Mucosa of rectum (tissue), 2 donors: ENCODE measurements at regions not wholly inside any gene's neighbourhood (a gene's known extent, or its start where the extent isn't known, plus 50 kb on each side); places are given as distances from the start of the nearest gene placed in this dataset.
"Not testable (repeated sequence)": the region's sequence is repeated elsewhere in the genome, so short reads cannot be mapped to it uniquely, and the experiment has no call there.

ENCODE experiments used
- H3K27ac ChIP-seq, 2 donors: one replicate each; pipeline ENCODE4 v1.7.0; 2013; ENCODE audit warnings: inconsistent platforms in 2 of 2, low read depth in 2 of 2, low read length in 2 of 2
- H3K27me3 ChIP-seq, 2 donors: one replicate each; pipeline ENCODE4 v1.7.0; 2013; ENCODE audit warnings: low read length in 2 of 2; ENCODE audit not compliant: control insufficient read depth in 2 of 2, insufficient read depth in 2 of 2
- H3K36me3 ChIP-seq, 2 donors: one replicate each; pipeline ENCODE4 v1.7.0; 2013; ENCODE audit warnings: low read length in 2 of 2; ENCODE audit not compliant: control insufficient read depth in 2 of 2, insufficient read depth in 2 of 2
- H3K4me1 ChIP-seq, 2 donors: one replicate each; pipeline ENCODE4 v1.7.0; 2013; ENCODE audit warnings: low read length in 2 of 2, mild to moderate bottlenecking in 1 of 2; ENCODE audit not compliant: control insufficient read depth in 2 of 2, insufficient read depth in 2 of 2
- H3K4me3 ChIP-seq, 2 donors: one replicate each; pipeline ENCODE4 v1.7.0; 2013; ENCODE audit warnings: low read length in 2 of 2
- H3K9ac ChIP-seq, 2 donors: one replicate each; pipeline ENCODE4 v1.7.0; 2013; ENCODE audit warnings: low read length in 2 of 2, low read depth in 1 of 2, mild to moderate bottlenecking in 1 of 2
- H3K9me3 ChIP-seq, 2 donors: one replicate each; pipeline ENCODE4 v1.7.0; 2013; ENCODE audit warnings: low read length in 2 of 2; ENCODE audit not compliant: control insufficient read depth in 2 of 2
- donor health status: healthy.
- donor health status: Normal muscosa, but diverticular disease.

DNA sequence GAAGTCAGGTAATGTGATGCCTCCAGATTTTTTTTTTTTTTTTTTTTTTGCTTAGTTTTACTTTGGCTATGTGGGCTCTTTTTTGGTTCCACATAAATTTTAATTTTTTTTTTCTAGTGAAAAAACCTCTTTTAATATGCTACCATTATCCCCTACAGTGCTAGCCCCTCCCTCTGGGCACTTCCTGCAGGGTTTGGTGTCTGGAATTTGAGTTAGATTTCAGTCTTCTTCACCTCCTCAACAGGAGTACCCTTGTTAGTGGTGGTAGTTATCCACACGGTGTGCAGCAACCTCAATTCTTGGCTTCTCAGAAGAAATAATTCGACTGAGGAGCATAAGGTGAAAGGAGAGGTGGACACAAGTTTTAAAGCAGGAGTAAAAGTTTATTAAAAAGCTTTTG is 128.8 kb upstream of the SYNCRIP start:
- Histone ChIP-seq H3K9ac (no peak overlapping the region), H3K36me3 (no peaks in the 10 kb centered on the region)

GRCh38 chr6:85764844-85765243 is 122.2 kb upstream of the SYNCRIP start:
- Histone ChIP-seq H3K4me1 (no peaks in the 10 kb centered on the region), H3K9ac (no peak overlapping the region), H3K27ac (no peak overlapping the region), H3K27me3 (no peaks in the 10 kb centered on the region), H3K4me3 (no peak overlapping the region), H3K9me3 (no peaks in the 10 kb centered on the region), H3K36me3 (no peaks in the 10 kb centered on the region)

More for the DNA sequence above, 128.8 kb upstream of the SYNCRIP start:
- no peak overlapping the region for H3K4me3 ChIP-seq
- H3K27me3 ChIP-seq: no peaks in the 10 kb centered on the region
- no peak overlapping the region for H3K27ac ChIP-seq
- H3K9me3 ChIP-seq: no peaks in the 10 kb centered on the region
- no peaks in the 10 kb centered on the region for H3K4me1 ChIP-seq

DNA sequence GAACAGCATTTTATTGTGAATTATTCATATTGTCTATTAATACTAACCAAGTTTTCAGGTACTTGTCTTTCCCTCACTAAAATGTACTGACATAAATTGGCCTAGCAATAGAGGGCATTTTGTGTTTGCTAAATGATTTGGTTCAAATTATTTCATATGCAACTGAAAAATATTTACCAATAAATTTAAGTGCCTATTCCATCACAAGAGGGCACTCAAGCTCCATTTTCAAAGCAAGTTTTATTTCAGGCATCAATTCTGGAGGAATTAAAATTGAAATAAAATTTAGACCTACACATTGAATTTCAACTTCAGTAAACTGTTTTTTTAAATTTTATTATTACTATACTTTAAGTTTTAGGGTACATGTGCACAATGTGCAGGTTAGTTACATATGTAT is 114.3 kb upstream of the SYNCRIP start:
- Histone ChIP-seq H3K27me3 (no peaks in the 10 kb centered on the region), H3K4me1 (peaks cover under 1 to 4% of the 10 kb centered on the region in 2 donors), H3K4me3 (no peak overlapping the region), H3K9ac (no peak overlapping the region), H3K36me3 (no peaks in the 10 kb centered on the region), H3K9me3 (no peaks in the 10 kb centered on the region), H3K27ac (no peak overlapping the region)

DNA sequence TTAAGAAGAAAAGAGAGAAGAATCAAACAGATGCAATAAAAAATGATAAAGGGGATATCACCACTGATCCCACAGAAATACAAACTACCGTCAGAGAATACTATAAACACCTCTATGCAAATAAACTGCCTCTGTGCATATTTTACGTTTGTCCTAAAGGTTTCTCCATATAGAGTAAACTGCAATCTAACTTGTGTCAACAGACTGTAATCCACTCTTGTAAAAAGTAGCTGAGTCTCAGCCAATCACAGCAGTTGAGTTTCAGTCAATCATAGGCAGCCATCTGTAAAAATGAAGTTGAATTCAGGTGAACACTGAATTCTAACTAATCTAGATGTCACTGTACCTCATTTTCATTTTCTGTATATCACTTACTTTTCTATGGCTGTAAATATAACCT is 112.2 kb upstream of the SYNCRIP start:
- no peak overlapping the region for H3K4me3 ChIP-seq
- H3K27ac ChIP-seq: no peak overlapping the region
- H3K4me1 ChIP-seq: peaks cover 4 to 14% of the 10 kb centered on the region in 2 donors
- H3K27me3 ChIP-seq: no peaks in the 10 kb centered on the region
- H3K9ac ChIP-seq: no peak overlapping the region
- H3K9me3 ChIP-seq: no peaks in the 10 kb centered on the region
- H3K36me3 ChIP-seq: no peaks in the 10 kb centered on the region

- Histone ChIP-seq H3K27me3 (no peaks in the 10 kb centered on the region), H3K9ac (no peak overlapping the region), H3K27ac (no peak overlapping the region), H3K4me1 (peaks cover 8 to 19% of the 10 kb centered on the region in 2 donors), H3K36me3 (no peaks in the 10 kb centered on the region), H3K4me3 (no peak overlapping the region), H3K9me3 (no peaks in the 10 kb centered on the region)
Measured at GRCh38 chr6:85752602-85753001, 109.9 kb upstream of the SYNCRIP start.

- H3K27ac ChIP-seq: no peak overlapping the region
- peak overlapping the region; percentile 40 to 54 for H3K4me3 ChIP-seq
- H3K36me3 ChIP-seq: no peaks in the 10 kb centered on the region
- no peaks in the 10 kb centered on the region for H3K9me3 ChIP-seq
- no peak overlapping the region for H3K9ac ChIP-seq
- peaks cover 8 to 19% of the 10 kb centered on the region in 2 donors for H3K4me1 ChIP-seq
- no peaks in the 10 kb centered on the region for H3K27me3 ChIP-seq
Measured at GRCh38 chr6:85751374-85752055, 108.8 kb upstream of the SYNCRIP start.

- not testable (repeated sequence) for H3K9me3 ChIP-seq, H3K36me3 ChIP-seq, H3K27ac ChIP-seq, H3K4me3 ChIP-seq, H3K27me3 ChIP-seq, H3K9ac ChIP-seq
- H3K4me1 ChIP-seq: peaks cover 8 to 19% of the 10 kb centered on the region in 2 donors
Measured at GRCh38 chr6:85750146-85750545, 107.5 kb upstream of the SYNCRIP start.

- Histone ChIP-seq H3K9me3 (no peaks in the 10 kb centered on the region), H3K9ac (no peak overlapping the region), H3K27ac (no peak overlapping the region), H3K4me3 (no peak overlapping the region), H3K36me3 (no peaks in the 10 kb centered on the region), H3K4me1 (peaks cover 8 to 19% of the 10 kb centered on the region in 2 donors), H3K27me3 (no peaks in the 10 kb centered on the region)
Measured at GRCh38 chr6:85749236-85749635, 106.5 kb upstream of the SYNCRIP start.

DNA sequence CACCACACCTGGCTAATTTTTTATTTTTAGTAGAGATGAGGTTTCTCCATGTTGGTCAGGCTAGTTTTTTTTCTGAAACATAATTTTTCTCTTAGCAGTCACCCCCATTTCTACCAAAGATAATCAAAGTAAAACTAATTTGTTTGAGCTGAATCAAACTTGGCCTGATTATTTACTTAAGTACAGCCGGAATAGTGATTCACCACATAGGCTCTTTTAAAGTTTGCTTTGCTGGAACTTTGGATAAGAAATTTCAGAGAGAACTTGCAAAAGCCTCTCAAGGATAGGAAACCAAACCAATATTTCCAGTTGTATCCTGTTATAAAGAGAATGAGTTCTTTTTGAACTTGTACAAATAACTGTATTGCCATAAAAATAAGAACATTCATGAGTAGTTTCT is 105.0 kb upstream of the SYNCRIP start:
- H3K27me3 ChIP-seq: no peaks in the 10 kb centered on the region
- no peak overlapping the region for H3K9ac ChIP-seq
- no peaks in the 10 kb centered on the region for H3K9me3 ChIP-seq
- H3K27ac ChIP-seq: no peak overlapping the region
- no peak overlapping the region for H3K4me3 ChIP-seq
- H3K36me3 ChIP-seq: no peaks in the 10 kb centered on the region
- H3K4me1 ChIP-seq: peaks cover 8 to 18% of the 10 kb centered on the region in 2 donors

- Histone ChIP-seq H3K27ac (no peak overlapping the region), H3K4me3 (no peak overlapping the region), H3K4me1 (peaks cover 8 to 16% of the 10 kb centered on the region in 2 donors), H3K27me3 (no peaks in the 10 kb centered on the region), H3K36me3 (no peaks in the 10 kb centered on the region), H3K9ac (no peak overlapping the region), H3K9me3 (no peaks in the 10 kb centered on the region)
Measured at GRCh38 chr6:85747093-85747492, 104.4 kb upstream of the SYNCRIP start.
